Panc1 (cell line): ENCODE measurements at regions not wholly inside any gene's neighbourhood (a gene's known extent, or its start where the extent isn't known, plus 50 kb on each side); places are given as distances from the start of the nearest gene placed in this dataset.

Experiments used
- ATAC-seq: fragments of 200-7000 bp; cut with Tn5 transposase; 2 replicates; pipeline ENCODE4 v1.9.1; 2020; ENCODE audit warnings: mild to moderate bottlenecking, moderate library complexity
- BruUV-seq: library from RNA; stranded (reverse); fragments of 400-500 nt; replicated peaks from 2 replicates; lab custom pipeline; 2021; lab: Mats Ljungman, UMichigan
- CTCF ChIA-PET: fragments of 300-600 bp; sonication (Branson Sonifier 250); formaldehyde crosslinking; loops from one replicate; lab custom pipeline; 2022; ENCODE audit warnings: antibody characterized with exemption; lab: Charles Lee
- POLR2A ChIA-PET: fragments of 300-600 bp; sonication (Branson Sonifier 250); formaldehyde crosslinking; loops from one replicate; lab custom pipeline; 2022; ENCODE audit warnings: antibody characterized with exemption; lab: Charles Lee
- DNase-seq: peaks from one replicate; pipeline ENCODE4 v3.0.0-alpha.2; 2010; ENCODE audit warnings: low read depth, low spot score
- H3K27ac ChIP-seq: 2 replicates; pipeline ENCODE4 v1.5.1; 2011; ENCODE audit warnings: mild to moderate bottlenecking, low read length, inconsistent platforms
- H3K27me3 ChIP-seq: fragments of 200-500 bp; sonication (Bioruptor generic); 2 replicates; pipeline ENCODE4 v1.6.0; 2014; ENCODE audit warnings: low read length, inconsistent platforms; ENCODE audit not compliant: control insufficient read depth, insufficient read depth
- H3K36me3 ChIP-seq: fragments of 200-500 bp; sonication (Bioruptor generic); 2 replicates; pipeline ENCODE4 v1.5.1; 2014; ENCODE audit warnings: inconsistent platforms, mild to moderate bottlenecking, low read length, moderate library complexity; ENCODE audit not compliant: control insufficient read depth, insufficient read depth
- H3K4me1 ChIP-seq: 2 replicates; pipeline ENCODE4 v1.5.1; 2011; ENCODE audit warnings: inconsistent platforms, mild to moderate bottlenecking, low read length, moderate library complexity; ENCODE audit not compliant: control insufficient read depth, insufficient read depth
- H3K4me3 ChIP-seq, 2 experiments: 2 replicates each; pipeline ENCODE4 v1.5.1; 2011 to 2012; ENCODE audit warnings: low read depth in 2 of 2, low read length in 2 of 2, mild to moderate bottlenecking in 2 of 2, inconsistent platforms in 1 of 2, moderate library complexity in 1 of 2
- H3K9me3 ChIP-seq: fragments of 200-500 bp; sonication (Bioruptor generic); 2 replicates; pipeline ENCODE4 v1.5.1; 2014; ENCODE audit warnings: low read depth, mild to moderate bottlenecking, inconsistent platforms, low read length, moderate library complexity; ENCODE audit not compliant: control insufficient read depth, insufficient read depth
- CTCF ChIP-seq: fragments of 450-650 bp; IDR thresholded peaks from 2 replicates; pipeline ENCODE4 v1.5.1; 2017; ENCODE audit warnings: mild to moderate bottlenecking
- POLR2AphosphoS5 ChIP-seq: IDR thresholded peaks from 2 replicates; pipeline ENCODE4 v1.6.1; 2012; ENCODE audit warnings: mild to moderate bottlenecking, low read depth, low read length, moderate library complexity
- REST ChIP-seq, 2 experiments: IDR thresholded peaks; 2 replicates each; pipeline ENCODE4 v1.6.1; 2011 to 2012; ENCODE audit warnings: low read depth in 2 of 2, control low read depth in 1 of 2, low read length in 1 of 2, mild to moderate bottlenecking in 1 of 2, moderate library complexity in 1 of 2; ENCODE audit not compliant: insufficient read depth in 1 of 2
- SIN3A ChIP-seq: IDR thresholded peaks from 2 replicates; pipeline ENCODE4 v1.6.1; 2012; ENCODE audit warnings: low read depth, mild to moderate bottlenecking, low read length, moderate library complexity, borderline replicate concordance; ENCODE audit not compliant: insufficient read depth
- TCF7L2 ChIP-seq: IDR thresholded peaks from 2 replicates; pipeline ENCODE4 v1.6.1; 2011; ENCODE audit warnings: mild to moderate bottlenecking, low read depth, low read length, inconsistent platforms
- in situ Hi-C: cut with HindIII; loops from 2 replicates; pipeline ENCODE4 v1.10.0; 2016; ENCODE audit warnings: low sequenced_read_pairs, low pct_unique_long_range_greater_than_20kb
- intact Hi-C: fragments of 100-400 bp; cut with micrococcal nuclease; formaldehyde crosslinking; loops from one replicate; pipeline ENCODE4 v1.10.0; 2022; ENCODE audit not compliant: unreplicated experiment

- POLR2A ChIA-PET: interaction anchor here (0.6 kb wide), 1 partner anchor 145 kb away, joined by 11 read pairs; no protein-coding TSS in a partner anchor
- in situ Hi-C loops: no loop called here
- CTCF ChIA-PET: no interaction called here
- Histone ChIP-seq H3K4me3 (peak overlapping the region; percentile 11 to 26), H3K27ac (no peak overlapping the region), H3K27me3 (no peaks in the 10 kb centered on the region; the same call in none of the 2 replicates), H3K9me3 (no peaks in the 10 kb centered on the region), H3K4me1 (peaks cover 9% of the 10 kb centered on the region), H3K36me3 (no peaks in the 10 kb centered on the region)
- DNase-seq: no peak
- ATAC-seq: peak; percentile 92
- intact Hi-C loops: no loop called here
- no TSS peak for BruUV-seq
- no peak for TF ChIP-seq CTCF
- no peak for TF ChIP-seq SIN3A
- TF ChIP-seq POLR2AphosphoS5: no peak
- no peak for TF ChIP-seq TCF7L2
- no peak for TF ChIP-seq REST (IDR thresholded peaks at IDR 0.05; ENCODE audit: insufficient read depth in 1 of 2, low read depth in 2 of 2, low read length in 1 of 2)
Observed at GRCh38 chr5:167952278-167952995, 339.0 kb upstream of the WWC1 start.

GRCh38 chr5:167953151-167953798 lies 338.2 kb upstream of the WWC1 start:
- POLR2A ChIA-PET: no interaction called here
- no TSS peak for BruUV-seq
- ATAC-seq (peak; percentile 61), DNase-seq (no peak)
- H3K9me3 ChIP-seq: no peaks in the 10 kb centered on the region
- no peak for TF ChIP-seq POLR2AphosphoS5
- TF ChIP-seq REST (IDR thresholded peaks at IDR 0.05; ENCODE audit: insufficient read depth in 1 of 2, low read depth in 2 of 2, low read length in 1 of 2): no peak
- no peak for TF ChIP-seq SIN3A
- no peak for TF ChIP-seq CTCF
- no peak for TF ChIP-seq TCF7L2
- peaks cover 9% of the 10 kb centered on the region for H3K4me1 ChIP-seq
- intact Hi-C loops: no loop called here
- no peak overlapping the region for H3K27ac ChIP-seq
- H3K4me3 ChIP-seq: no peak overlapping the region
- in situ Hi-C loops: no loop called here
- H3K27me3 ChIP-seq: no peaks in the 10 kb centered on the region; the same call in none of the 2 replicates
- CTCF ChIA-PET: no interaction called here
- no peaks in the 10 kb centered on the region for H3K36me3 ChIP-seq
